ENCODE measurements at regions not wholly inside any gene's neighbourhood (a gene's known extent, or its start where the extent isn't known, plus 50 kb on each side); places are given as distances from the start of the nearest gene placed in this dataset.
"Not testable (repeated sequence)": the region's sequence is repeated elsewhere in the genome, so short reads cannot be mapped to it uniquely, and the experiment has no call there.

DNA sequence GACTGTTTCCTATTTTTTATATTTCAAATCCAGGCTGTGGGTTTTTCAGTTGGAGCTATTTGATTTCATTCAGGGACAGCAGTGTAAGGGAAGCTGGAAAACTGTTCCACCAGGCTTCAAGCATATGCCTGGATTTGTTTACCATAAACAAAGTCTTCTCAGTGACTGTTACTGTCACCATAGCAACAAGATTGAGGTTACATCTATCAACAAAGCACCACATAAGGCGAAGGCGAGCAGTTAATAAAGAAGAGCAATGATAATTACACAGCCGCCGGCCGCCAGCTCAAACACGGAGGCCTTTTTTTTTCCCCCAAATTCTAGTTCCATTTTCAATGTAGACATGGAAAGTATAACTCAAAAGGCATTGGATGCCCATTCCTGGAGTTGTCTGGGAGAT is 553.7 kb upstream of the SYT4 start:
- TF ChIP-seq, protein P1, sequence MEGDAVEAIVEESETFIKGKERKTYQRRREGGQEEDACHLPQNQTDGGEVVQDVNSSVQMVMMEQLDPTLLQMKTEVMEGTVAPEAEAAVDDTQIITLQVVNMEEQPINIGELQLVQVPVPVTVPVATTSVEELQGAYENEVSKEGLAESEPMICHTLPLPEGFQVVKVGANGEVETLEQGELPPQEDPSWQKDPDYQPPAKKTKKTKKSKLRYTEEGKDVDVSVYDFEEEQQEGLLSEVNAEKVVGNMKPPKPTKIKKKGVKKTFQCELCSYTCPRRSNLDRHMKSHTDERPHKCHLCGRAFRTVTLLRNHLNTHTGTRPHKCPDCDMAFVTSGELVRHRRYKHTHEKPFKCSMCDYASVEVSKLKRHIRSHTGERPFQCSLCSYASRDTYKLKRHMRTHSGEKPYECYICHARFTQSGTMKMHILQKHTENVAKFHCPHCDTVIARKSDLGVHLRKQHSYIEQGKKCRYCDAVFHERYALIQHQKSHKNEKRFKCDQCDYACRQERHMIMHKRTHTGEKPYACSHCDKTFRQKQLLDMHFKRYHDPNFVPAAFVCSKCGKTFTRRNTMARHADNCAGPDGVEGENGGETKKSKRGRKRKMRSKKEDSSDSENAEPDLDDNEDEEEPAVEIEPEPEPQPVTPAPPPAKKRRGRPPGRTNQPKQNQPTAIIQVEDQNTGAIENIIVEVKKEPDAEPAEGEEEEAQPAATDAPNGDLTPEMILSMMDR (IDR thresholded peaks at IDR 0.05), result no peak
- no peaks in the 10 kb centered on the region for H3K9me3 Mint-ChIP-seq (ENCODE audit: low read depth)
- H3K4me1 Mint-ChIP-seq (ENCODE audit: low read depth), result no peaks in the 10 kb centered on the region
- DNase-seq (ENCODE audit: low spot score), result no peak
- no peak overlapping the region for H3K27ac Mint-ChIP-seq (ENCODE audit: unreplicated experiment)
- H3K4me3 Mint-ChIP-seq (ENCODE audit: unreplicated experiment), result no peak overlapping the region
- no peaks in the 10 kb centered on the region for H3K27me3 Mint-ChIP-seq (ENCODE audit: low read depth)
- H3K36me3 Mint-ChIP-seq (ENCODE audit: low read depth), result no peaks in the 10 kb centered on the region

DNA sequence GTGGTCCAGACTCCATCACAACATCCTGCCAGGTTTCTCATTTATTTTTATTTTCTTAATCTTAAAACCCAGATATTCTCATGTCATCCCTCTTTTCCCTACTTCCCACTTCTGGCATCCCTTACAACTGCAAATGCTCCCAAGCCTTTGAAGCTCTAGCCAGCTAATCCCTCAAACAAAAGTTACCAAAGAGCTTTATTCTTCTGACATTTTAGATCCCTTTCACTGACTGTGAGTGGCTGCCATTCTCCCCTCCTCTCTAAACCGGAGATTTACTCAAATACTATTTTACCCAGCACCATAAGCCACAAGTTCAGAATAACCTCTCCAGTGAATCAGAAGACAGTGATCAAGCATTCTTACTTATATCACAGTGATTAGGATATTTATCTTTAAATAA is 569.0 kb upstream of the SYT4 start:
- TF ChIP-seq, protein P1 (IDR thresholded peaks at IDR 0.05), result no peak
- Mint-ChIP-seq H3K27ac (ENCODE audit: unreplicated experiment) (no peak overlapping the region), H3K36me3 (ENCODE audit: low read depth) (no peaks in the 10 kb centered on the region), H3K9me3 (ENCODE audit: low read depth) (no peaks in the 10 kb centered on the region), H3K4me3 (ENCODE audit: unreplicated experiment) (no peak overlapping the region), H3K27me3 (ENCODE audit: low read depth) (no peaks in the 10 kb centered on the region), H3K4me1 (ENCODE audit: low read depth) (peaks cover 17% of the 10 kb centered on the region)
- no peak for DNase-seq (ENCODE audit: low spot score)

GRCh38 chr18:43847164-43848091 is 570.1 kb upstream of the SYT4 start:
- no peak for DNase-seq (ENCODE audit: low spot score)
- H3K36me3 Mint-ChIP-seq (ENCODE audit: low read depth), result no peaks in the 10 kb centered on the region
- TF ChIP-seq, protein P1 (IDR thresholded peaks at IDR 0.05), result no peak
- H3K4me1 Mint-ChIP-seq (ENCODE audit: low read depth), result peaks cover 17% of the 10 kb centered on the region
- no peaks in the 10 kb centered on the region for H3K9me3 Mint-ChIP-seq (ENCODE audit: low read depth)
- no peaks in the 10 kb centered on the region for H3K27me3 Mint-ChIP-seq (ENCODE audit: low read depth)
- peak overlapping the region; percentile 67 for H3K27ac Mint-ChIP-seq (ENCODE audit: unreplicated experiment)
- no peak overlapping the region for H3K4me3 Mint-ChIP-seq (ENCODE audit: unreplicated experiment)

GRCh38 chr18:43849831-43850230 is 572.5 kb upstream of the SYT4 start:
- H3K27ac Mint-ChIP-seq (ENCODE audit: unreplicated experiment); DNase-seq (ENCODE audit: low spot score); H3K9me3 Mint-ChIP-seq (ENCODE audit: low read depth); H3K36me3 Mint-ChIP-seq (ENCODE audit: low read depth); H3K27me3 Mint-ChIP-seq (ENCODE audit: low read depth); H3K4me3 Mint-ChIP-seq (ENCODE audit: unreplicated experiment): not testable (repeated sequence)
- peaks cover 17% of the 10 kb centered on the region for H3K4me1 Mint-ChIP-seq (ENCODE audit: low read depth)

GRCh38 chr18:43855376-43855775 is 578.1 kb upstream of the SYT4 start:
- Mint-ChIP-seq H3K27me3 (ENCODE audit: low read depth) (no peaks in the 10 kb centered on the region), H3K4me3 (ENCODE audit: unreplicated experiment) (no peak overlapping the region), H3K27ac (ENCODE audit: unreplicated experiment) (no peak overlapping the region), H3K36me3 (ENCODE audit: low read depth) (no peaks in the 10 kb centered on the region), H3K9me3 (ENCODE audit: low read depth) (peaks cover 3% of the 10 kb centered on the region), H3K4me1 (ENCODE audit: low read depth) (peaks cover 3% of the 10 kb centered on the region)
- no peak for DNase-seq (ENCODE audit: low spot score)
- TF ChIP-seq, protein P1 (IDR thresholded peaks at IDR 0.05), result no peak

- H3K36me3 Mint-ChIP-seq (ENCODE audit: low read depth), result no peaks in the 10 kb centered on the region
- H3K4me1 Mint-ChIP-seq (ENCODE audit: low read depth), result peaks cover 44% of the 10 kb centered on the region
- no peak overlapping the region for H3K4me3 Mint-ChIP-seq (ENCODE audit: unreplicated experiment)
These were observed 585.9 kb upstream of the SYT4 start for GRCh38 chr18:43863180-43863579.

More at GRCh38 chr18:43863180-43863579, 585.9 kb upstream of the SYT4 start:
- no peak for DNase-seq (ENCODE audit: low spot score)
- peaks cover 6% of the 10 kb centered on the region for H3K9me3 Mint-ChIP-seq (ENCODE audit: low read depth)
- peak overlapping the region; percentile 66 for H3K27ac Mint-ChIP-seq (ENCODE audit: unreplicated experiment)
- no peaks in the 10 kb centered on the region for H3K27me3 Mint-ChIP-seq (ENCODE audit: low read depth)
- TF ChIP-seq, protein P1 (IDR thresholded peaks at IDR 0.05), result peak; percentile 30

All from chondrocyte (in vitro differentiated cells).